Activated CD8-positive, alpha-beta T cell treated with anti-CD3 and anti-CD28 coated beads for 36 hours (primary cell): ENCODE measurements at regions not wholly inside any gene's neighbourhood (a gene's known extent, or its start where the extent isn't known, plus 50 kb on each side); places are given as distances from the start of the nearest gene placed in this dataset.
"Not testable (repeated sequence)": the region's sequence is repeated elsewhere in the genome, so short reads cannot be mapped to it uniquely, and the experiment has no call there.

ENCODE experiments used
- ATAC-seq: fragments of 200-7000 bp; cut with Tn5 transposase; one replicate; pipeline ENCODE4 v1.10.0; 2021; ENCODE audit warnings: mild to moderate bottlenecking, moderate library complexity
- CTCF ChIA-PET: fragments of 350-600 bp; sonication (Branson Sonifier 250); formaldehyde crosslinking; loops from one replicate; lab custom pipeline; 2021; ENCODE audit warnings: antibody characterized with exemption; lab: Charles Lee
- POLR2A ChIA-PET: fragments of 350-600 bp; sonication (Branson Sonifier 250); formaldehyde crosslinking; loops from one replicate; lab custom pipeline; 2021; ENCODE audit warnings: antibody characterized with exemption; lab: Charles Lee
- DNase-seq: peaks from one replicate; pipeline ENCODE4 v3.0.0-alpha.2; 2020
- H3K27ac Mint-ChIP-seq: one replicate; pipeline ENCODE4 v1.8.0; 2021; ENCODE audit warnings: mild to moderate bottlenecking, mixed read lengths
- H3K27me3 Mint-ChIP-seq: one replicate; pipeline ENCODE4 v1.8.0; 2021; ENCODE audit warnings: mixed read lengths
- H3K36me3 Mint-ChIP-seq: one replicate; pipeline ENCODE4 v1.8.0; 2021; ENCODE audit warnings: low read depth, mixed read lengths
- H3K4me1 Mint-ChIP-seq: one replicate; pipeline ENCODE4 v1.8.0; 2021; ENCODE audit warnings: low read depth, mixed read lengths
- H3K4me3 Mint-ChIP-seq: one replicate; pipeline ENCODE4 v1.8.0; 2021; ENCODE audit warnings: mild to moderate bottlenecking, moderate library complexity, mixed read lengths
- H3K9me3 Mint-ChIP-seq: one replicate; pipeline ENCODE4 v1.8.0; 2021; ENCODE audit warnings: mixed read lengths
- intact Hi-C: fragments of 100-400 bp; cut with micrococcal nuclease; formaldehyde crosslinking; loops from one replicate; pipeline ENCODE4 v1.10.0; 2022
- TF ChIP-seq, protein P1 (sequence below): fragments of 200-600 bp; IDR thresholded peaks from one replicate; pipeline ENCODE4 v1.8.0; 2022; ENCODE audit warnings: antibody characterized with exemption, mild to moderate bottlenecking

- peaks cover 2% of the 10 kb centered on the region for H3K36me3 Mint-ChIP-seq
- ATAC-seq (no peak), DNase-seq (no peak)
- POLR2A ChIA-PET: no interaction called here
- H3K27ac Mint-ChIP-seq: no peak overlapping the region
- intact Hi-C loops: no loop called here
- CTCF ChIA-PET: no interaction called here
- TF ChIP-seq, protein P1, sequence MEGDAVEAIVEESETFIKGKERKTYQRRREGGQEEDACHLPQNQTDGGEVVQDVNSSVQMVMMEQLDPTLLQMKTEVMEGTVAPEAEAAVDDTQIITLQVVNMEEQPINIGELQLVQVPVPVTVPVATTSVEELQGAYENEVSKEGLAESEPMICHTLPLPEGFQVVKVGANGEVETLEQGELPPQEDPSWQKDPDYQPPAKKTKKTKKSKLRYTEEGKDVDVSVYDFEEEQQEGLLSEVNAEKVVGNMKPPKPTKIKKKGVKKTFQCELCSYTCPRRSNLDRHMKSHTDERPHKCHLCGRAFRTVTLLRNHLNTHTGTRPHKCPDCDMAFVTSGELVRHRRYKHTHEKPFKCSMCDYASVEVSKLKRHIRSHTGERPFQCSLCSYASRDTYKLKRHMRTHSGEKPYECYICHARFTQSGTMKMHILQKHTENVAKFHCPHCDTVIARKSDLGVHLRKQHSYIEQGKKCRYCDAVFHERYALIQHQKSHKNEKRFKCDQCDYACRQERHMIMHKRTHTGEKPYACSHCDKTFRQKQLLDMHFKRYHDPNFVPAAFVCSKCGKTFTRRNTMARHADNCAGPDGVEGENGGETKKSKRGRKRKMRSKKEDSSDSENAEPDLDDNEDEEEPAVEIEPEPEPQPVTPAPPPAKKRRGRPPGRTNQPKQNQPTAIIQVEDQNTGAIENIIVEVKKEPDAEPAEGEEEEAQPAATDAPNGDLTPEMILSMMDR: no peak
- H3K4me3 Mint-ChIP-seq: no peak overlapping the region
- H3K4me1 Mint-ChIP-seq: no peaks in the 10 kb centered on the region
- peaks cover 2% of the 10 kb centered on the region for H3K27me3 Mint-ChIP-seq
- H3K9me3 Mint-ChIP-seq: peaks cover 8% of the 10 kb centered on the region
These were observed 97.0 kb downstream of the TLR5 start for GRCh38 chr1:223046011-223046410.

GRCh38 chr1:223046463-223046862 is 96.6 kb downstream of the TLR5 start:
- H3K4me3 Mint-ChIP-seq, H3K4me1 Mint-ChIP-seq, DNase-seq, POLR2A ChIA-PET, H3K27ac Mint-ChIP-seq, CTCF ChIA-PET, intact Hi-C loops, H3K36me3 Mint-ChIP-seq, H3K27me3 Mint-ChIP-seq, H3K9me3 Mint-ChIP-seq, ATAC-seq: not testable (repeated sequence)

GRCh38 chr1:223048026-223048425 is 95.0 kb downstream of the TLR5 start:
- Mint-ChIP-seq H3K9me3 (peaks cover 8% of the 10 kb centered on the region), H3K4me1 (no peaks in the 10 kb centered on the region), H3K27me3 (peaks cover 1% of the 10 kb centered on the region), H3K36me3 (peaks cover 2% of the 10 kb centered on the region), H3K4me3 (no peak overlapping the region), H3K27ac (no peak overlapping the region)
- POLR2A ChIA-PET: no interaction called here
- intact Hi-C loops: no loop called here
- no peak for ATAC-seq
- TF ChIP-seq, protein P1: no peak
- no peak for DNase-seq
- CTCF ChIA-PET: no interaction called here

- Mint-ChIP-seq H3K27ac (no peak overlapping the region), H3K27me3 (peaks cover 1% of the 10 kb centered on the region), H3K4me1 (no peaks in the 10 kb centered on the region), H3K9me3 (no peaks in the 10 kb centered on the region), H3K36me3 (no peaks in the 10 kb centered on the region), H3K4me3 (no peak overlapping the region)
- intact Hi-C loops: loop anchor here (5.0 kb wide), 1 partner anchor 50 kb away; no protein-coding TSS in a partner anchor
- ChIA-PET POLR2A (no interaction called here), CTCF (no interaction called here)
- DNase-seq: no peak
- TF ChIP-seq, protein P1: no peak
- no peak for ATAC-seq
These were observed 90.6 kb downstream of the TLR5 start for GRCh38 chr1:223052462-223052861.

DNA sequence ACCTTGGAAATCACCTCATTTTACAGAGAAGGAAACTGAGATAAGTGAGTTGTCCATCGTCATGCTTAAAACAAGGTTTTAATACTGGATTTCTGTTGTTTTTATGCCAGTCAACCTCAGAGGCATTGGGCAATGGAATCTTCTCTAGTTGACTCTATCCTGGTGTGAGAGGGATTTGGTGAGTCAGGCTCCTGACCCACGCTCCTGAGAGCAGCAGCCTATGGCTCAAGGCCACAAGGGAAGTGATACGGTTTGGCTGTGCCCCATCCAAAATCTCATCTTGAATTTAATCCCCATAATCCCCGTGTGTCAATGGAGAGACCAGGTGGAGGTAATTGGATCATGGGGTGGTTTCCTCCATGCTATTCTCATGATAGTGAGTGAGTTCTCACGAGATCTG is 90.1 kb downstream of the TLR5 start:
- Mint-ChIP-seq H3K27ac (no peak overlapping the region), H3K36me3 (no peaks in the 10 kb centered on the region), H3K27me3 (peaks cover 1% of the 10 kb centered on the region), H3K4me3 (no peak overlapping the region), H3K9me3 (no peaks in the 10 kb centered on the region), H3K4me1 (no peaks in the 10 kb centered on the region)
- no peak for ATAC-seq
- ChIA-PET POLR2A (no interaction called here), CTCF (no interaction called here)
- intact Hi-C loops: loop anchor here (5.0 kb wide), 1 partner anchor 51 kb away; no protein-coding TSS in a partner anchor
- TF ChIP-seq, protein P1: no peak
- no peak for DNase-seq

DNA sequence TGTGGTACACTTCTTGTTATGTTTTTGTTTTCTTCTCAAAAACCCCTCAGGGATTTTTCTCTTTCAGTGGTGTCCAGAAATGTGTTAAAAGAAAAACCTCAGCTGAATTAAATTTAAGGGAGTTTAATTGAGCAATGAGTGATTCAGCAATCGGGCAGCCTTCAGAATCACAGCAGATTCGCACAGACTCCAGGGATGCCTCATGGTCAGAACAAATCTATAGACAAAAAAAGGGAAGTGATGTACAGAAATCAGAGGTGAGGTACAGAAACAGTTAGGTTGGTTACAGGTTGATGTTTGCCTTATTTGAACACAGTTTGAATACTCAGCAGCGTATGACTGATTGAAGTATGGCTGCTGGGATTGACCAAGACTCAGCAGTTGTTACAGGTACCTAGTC is 86.2 kb downstream of the TLR5 start:
- Mint-ChIP-seq H3K36me3 (no peaks in the 10 kb centered on the region), H3K27me3 (peaks cover 2% of the 10 kb centered on the region), H3K4me3 (no peak overlapping the region), H3K4me1 (no peaks in the 10 kb centered on the region), H3K27ac (no peak overlapping the region), H3K9me3 (no peaks in the 10 kb centered on the region)
- TF ChIP-seq, protein P1: no peak
- DNase-seq: no peak
- ChIA-PET CTCF (interaction anchor here (1.1 kb wide), 1 partner anchor 67 kb away, joined by 3 read pairs; no protein-coding TSS in a partner anchor), POLR2A (no interaction called here)
- intact Hi-C loops: no loop called here
- no peak for ATAC-seq
